GM19023 (cell line): ENCODE measurements at regions not wholly inside any gene's neighbourhood (a gene's known extent, or its start where the extent isn't known, plus 50 kb on each side); places are given as distances from the start of the nearest gene placed in this dataset.
"Not testable (repeated sequence)": the region's sequence is repeated elsewhere in the genome, so short reads cannot be mapped to it uniquely, and the experiment has no call there.

ENCODE experiments used
- ATAC-seq: cut with Tn5 transposase; IDR thresholded peaks from one replicate; pipeline ENCODE4 v1.9.1; 2021; ENCODE audit warnings: mild to moderate bottlenecking, moderate library complexity; ENCODE audit not compliant: unreplicated experiment

DNA sequence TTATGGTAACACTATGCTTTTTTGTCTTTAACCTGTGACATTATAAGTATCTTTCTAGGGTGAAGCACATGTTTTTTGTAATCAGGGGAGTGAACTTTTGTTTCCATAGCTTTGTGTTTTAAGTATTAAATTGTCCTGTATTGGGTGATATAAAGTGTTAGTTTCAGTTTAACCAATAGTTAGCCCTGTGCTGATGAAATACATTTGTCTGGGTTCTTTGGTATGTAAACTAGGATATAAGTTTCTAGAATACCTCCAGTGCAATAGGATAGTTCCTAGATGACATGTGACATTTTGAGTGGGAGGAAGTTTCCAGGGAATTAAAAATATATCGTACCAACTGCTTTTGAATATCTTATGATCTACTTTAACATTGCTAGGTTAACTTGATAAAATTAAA, 611.0 kb upstream of the MARCKS start:
- no peak for ATAC-seq

DNA sequence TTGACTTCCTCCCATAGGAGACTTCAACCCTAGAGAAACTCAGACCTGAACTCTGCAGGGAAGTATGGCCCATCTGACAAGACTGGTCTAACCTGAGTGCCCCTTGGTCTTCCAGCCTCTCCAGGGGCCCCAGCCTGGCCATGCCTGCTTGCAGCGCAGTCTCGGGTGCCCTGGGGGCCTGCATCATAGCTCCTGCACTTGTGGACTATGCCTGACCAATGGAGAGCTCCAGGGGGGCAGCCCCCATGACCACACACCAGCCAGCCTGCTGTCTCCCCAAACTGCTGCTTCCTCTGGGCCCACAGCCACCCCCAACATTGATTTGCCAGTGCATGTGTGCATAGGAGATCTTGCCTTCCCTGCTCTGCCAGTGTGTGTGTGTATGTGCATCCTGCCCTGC, 608.6 kb upstream of the MARCKS start:
- no peak for ATAC-seq

DNA sequence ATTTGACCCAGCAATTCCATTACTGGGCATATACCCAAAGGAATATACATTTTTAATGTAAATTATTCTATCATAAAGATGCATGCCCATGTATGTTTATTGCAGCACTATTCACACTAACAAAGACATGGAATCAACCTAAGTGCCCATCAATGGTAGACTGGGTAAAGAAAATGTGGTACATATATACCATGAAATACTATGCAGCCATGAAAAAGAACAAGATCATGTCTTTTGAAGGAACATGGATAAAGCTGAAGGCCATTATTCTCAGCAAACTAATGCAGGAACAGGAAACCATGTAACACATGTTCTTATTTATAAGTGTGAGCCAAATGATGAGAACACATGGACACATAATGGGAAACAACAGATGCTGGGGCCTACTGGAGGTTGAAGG, 603.0 kb upstream of the MARCKS start:
- not testable (repeated sequence) for ATAC-seq

- ATAC-seq = no peak
These were observed 598.4 kb upstream of the MARCKS start for GRCh38 chr6:113258771-113259170.

GRCh38 chr6:113271437-113271836, 585.7 kb upstream of the MARCKS start:
- no peak for ATAC-seq

- ATAC-seq = no peak
These were observed 580.5 kb upstream of the MARCKS start for GRCh38 chr6:113276601-113277000.

- ATAC-seq = no peak
These were observed 580.0 kb upstream of the MARCKS start for GRCh38 chr6:113277111-113277510.

- ATAC-seq = no peak
These were observed 576.1 kb upstream of the MARCKS start for GRCh38 chr6:113281014-113281413.

- no peak for ATAC-seq
These were observed 575.7 kb upstream of the MARCKS start for GRCh38 chr6:113281431-113281830.

GRCh38 chr6:113287396-113287795, 569.7 kb upstream of the MARCKS start:
- no peak for ATAC-seq

DNA sequence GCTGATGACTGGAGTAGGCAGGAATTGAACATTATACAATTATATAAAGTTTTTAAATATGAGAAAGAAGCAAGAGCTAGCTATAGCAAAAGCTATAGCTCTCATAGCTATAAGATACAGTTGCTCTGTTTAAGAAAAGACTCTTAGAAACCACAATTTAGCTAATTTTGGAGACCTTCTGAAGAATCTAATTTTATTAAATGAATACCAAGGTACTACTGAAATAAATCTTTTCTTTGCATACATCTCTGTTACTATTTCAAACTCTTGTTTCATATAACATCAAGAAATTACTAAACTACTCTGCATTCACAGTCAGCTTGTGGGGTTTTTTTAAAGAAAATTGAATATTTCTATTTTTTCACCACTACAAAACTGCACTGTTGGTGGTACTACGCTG, 568.7 kb upstream of the MARCKS start:
- ATAC-seq = no peak

DNA sequence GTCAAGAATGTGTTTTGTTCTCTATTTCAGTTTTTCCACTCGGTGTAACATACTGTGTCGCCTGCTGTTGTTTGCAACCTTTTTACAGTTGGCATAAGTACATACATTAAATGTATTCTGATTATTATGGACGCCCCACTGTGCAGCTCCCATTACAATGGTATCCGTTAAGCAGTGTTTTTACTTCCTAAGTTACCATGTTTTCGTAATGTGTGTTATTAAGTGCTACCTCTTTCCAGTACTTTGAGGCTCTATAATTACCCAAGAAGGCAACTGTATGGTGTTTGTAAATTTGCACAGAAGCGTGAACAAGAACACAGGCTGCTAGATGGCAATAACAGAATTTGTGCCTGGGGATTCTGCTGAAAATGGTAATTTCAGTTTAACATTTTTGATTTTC, 568.0 kb upstream of the MARCKS start:
- ATAC-seq = no peak

DNA sequence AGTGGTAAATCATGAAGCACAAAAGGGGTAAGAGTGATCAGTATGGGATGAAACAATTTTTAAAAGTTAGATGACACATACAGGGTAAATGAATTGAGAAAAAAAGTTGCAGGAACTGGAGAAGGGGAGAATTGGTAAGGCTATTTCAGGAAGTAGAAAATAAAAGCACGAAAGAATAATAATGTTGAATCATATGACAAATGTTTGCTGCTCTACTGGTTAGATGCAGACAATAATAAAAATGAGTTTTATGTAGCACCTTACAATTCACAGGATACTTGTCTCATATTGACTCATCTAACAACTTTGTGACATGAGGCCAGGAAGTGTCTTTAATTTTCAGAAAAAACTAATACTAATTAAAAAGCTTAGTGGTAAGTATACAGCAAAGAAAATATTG, 566.5 kb upstream of the MARCKS start:
- no peak for ATAC-seq

- ATAC-seq = no peak
These were observed 565.2 kb upstream of the MARCKS start for GRCh38 chr6:113291751-113292445.

DNA sequence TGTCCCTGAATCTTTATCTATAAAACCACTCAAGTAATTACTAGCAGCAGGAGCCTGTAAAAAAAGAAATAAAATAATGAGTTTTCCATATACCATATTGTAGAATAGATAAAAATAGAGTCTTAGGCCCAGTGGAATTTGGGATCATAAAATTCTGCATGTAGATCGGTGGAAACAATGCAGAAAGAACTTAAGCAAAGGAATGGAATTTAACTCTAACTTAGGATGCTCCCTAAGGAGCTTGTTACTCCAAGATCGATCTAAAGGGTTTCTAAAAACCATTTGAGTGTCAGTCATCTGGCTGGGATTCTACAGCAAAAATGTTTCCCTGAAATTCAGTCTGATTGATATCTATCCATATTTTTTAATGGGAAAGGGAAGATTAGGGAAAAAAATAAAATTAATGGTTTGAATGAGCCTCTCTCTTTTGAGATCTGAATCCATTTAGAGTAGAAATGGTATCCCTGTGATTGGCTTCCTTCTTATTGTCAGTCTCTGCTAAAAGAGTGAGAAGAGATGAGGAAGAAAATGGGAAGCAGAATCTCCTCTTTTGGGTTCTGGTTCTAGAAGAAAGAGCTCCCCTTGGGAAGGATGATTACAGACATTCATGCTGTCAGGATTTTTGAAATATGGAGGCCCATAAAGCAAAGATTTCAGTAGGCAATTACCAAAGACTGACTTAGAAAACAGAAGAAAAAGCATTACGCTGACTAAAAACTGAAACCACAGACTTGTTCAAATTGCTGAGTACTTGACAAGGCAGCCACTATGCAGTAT, 564.3 kb upstream of the MARCKS start:
- no peak for ATAC-seq

DNA sequence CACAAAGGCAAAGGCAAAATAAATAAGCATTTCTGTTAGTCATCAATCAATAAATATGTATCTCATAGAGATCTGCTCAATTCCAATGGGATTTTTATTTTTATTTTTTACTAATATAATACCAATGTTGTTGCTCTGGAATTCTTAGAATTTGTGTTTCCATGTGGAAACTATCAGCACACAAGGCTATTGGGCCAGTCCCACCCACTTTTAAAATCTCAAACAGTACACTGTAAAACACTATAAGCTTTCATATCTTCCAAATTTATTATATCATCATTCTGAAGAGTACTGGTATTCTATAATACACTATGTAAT, 563.8 kb upstream of the MARCKS start:
- ATAC-seq = no peak

- ATAC-seq = no peak
These were observed 557.6 kb upstream of the MARCKS start for GRCh38 chr6:113299531-113299930.

GRCh38 chr6:113301651-113302050, 555.5 kb upstream of the MARCKS start:
- no peak for ATAC-seq

DNA sequence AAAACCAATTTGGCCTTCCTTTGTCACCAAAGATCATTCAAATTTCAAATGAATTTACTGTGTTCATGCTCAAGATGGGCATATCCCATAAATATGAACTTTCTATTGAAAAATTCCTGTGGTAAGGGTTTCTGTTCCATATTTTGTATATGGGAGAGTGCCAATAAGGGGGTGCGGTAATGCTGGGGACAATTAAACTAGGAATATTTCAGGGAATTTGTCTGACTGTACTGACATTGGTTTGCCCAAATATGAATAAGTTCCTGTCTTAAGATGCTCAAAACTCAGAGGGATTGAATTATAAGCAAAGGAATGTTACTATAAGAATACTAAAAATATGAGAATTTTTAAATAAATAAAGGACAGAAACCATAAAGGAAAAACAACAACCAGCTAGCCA, 553.0 kb upstream of the MARCKS start:
- no peak for ATAC-seq

- ATAC-seq = peak; percentile 99
These were observed 550.5 kb upstream of the MARCKS start for GRCh38 chr6:113306552-113307145.

DNA sequence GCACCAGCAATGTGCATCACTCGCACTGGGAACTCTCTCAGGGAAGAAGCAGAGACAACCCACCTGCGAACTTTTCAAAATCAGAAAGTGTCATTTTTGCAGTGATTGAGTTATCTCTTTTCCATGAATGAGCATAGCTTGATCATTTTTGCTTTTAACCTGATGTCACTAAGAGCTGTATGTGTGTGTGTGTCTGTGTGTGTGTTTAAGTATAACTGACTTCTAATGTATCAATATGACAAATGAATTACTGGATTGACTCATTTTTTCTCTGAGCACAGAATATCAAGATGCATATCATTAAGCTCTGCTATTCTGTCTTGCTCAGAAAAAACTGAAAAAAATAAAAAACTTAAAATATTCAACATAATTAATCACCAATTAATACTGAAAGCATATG, 548.9 kb upstream of the MARCKS start:
- no peak for ATAC-seq

- ATAC-seq = no peak
These were observed 543.3 kb upstream of the MARCKS start for GRCh38 chr6:113313841-113314240.
